ENCODE measurements at regions not wholly inside any gene's neighbourhood (a gene's known extent, or its start where the extent isn't known, plus 50 kb on each side); places are given as distances from the start of the nearest gene placed in this dataset.

- TF ChIP-seq EZH2 (IDR thresholded peaks at IDR 0.05) (no peak), POLR2AphosphoS5 (IDR thresholded peaks at IDR 0.05; ENCODE audit: borderline replicate concordance, low read depth, low read length) (no peak), FOXP2 (optimal IDR thresholded peaks at IDR 0.05; ENCODE audit: control extremely low read depth, extremely low read length, insufficient read depth) (no peak)
Observed at GRCh38 chr3:89032346-89033013, 74.9 kb upstream of the EPHA3 start.

All from SK-N-MC (cell line).